ENCODE measurements at regions not wholly inside any gene's neighbourhood (a gene's known extent, or its start where the extent isn't known, plus 50 kb on each side); places are given as distances from the start of the nearest gene placed in this dataset.

- no peak for TF ChIP-seq CTCF (IDR thresholded peaks at IDR 0.05; ENCODE audit: low read depth, low read length, missing input control)
- TF ChIP-seq TAF1 (conservative IDR thresholded peaks at IDR 0.05): no peak
- TF ChIP-seq EGR1 (IDR thresholded peaks at IDR 0.05; ENCODE audit: low read depth in 2 of 2): no peak
- TF ChIP-seq YY1 (IDR thresholded peaks at IDR 0.05): no peak
- no peak for TF ChIP-seq JUND (IDR thresholded peaks at IDR 0.05)
- TF ChIP-seq REST (IDR thresholded peaks at IDR 0.05): no peak
- no peak for TF ChIP-seq GABPA (IDR thresholded peaks at IDR 0.05 in 1 of 2, conservative IDR thresholded peaks at IDR 0.05 in 1 of 2)
Measured at GRCh38 chr5:125152461-125153189, 406.2 kb upstream of the ZNF608 start.

Data from liver (tissue), 3 donors.